Adipocyte (in vitro differentiated cells): ENCODE measurements at regions not wholly inside any gene's neighbourhood (a gene's known extent, or its start where the extent isn't known, plus 50 kb on each side); places are given as distances from the start of the nearest gene placed in this dataset.

Source experiments
- DNase-seq: peaks from one replicate; pipeline ENCODE4 v3.0.0-alpha.2; 2015; ENCODE audit warnings: low read depth
- H3K27me3 ChIP-seq: replicated peaks from 2 replicates; pipeline ENCODE4 v1.7.0; 2013; ENCODE audit warnings: mild to moderate bottlenecking, low read length, moderate library complexity; ENCODE audit not compliant: control insufficient read depth, insufficient read depth
- H3K36me3 ChIP-seq: 2 replicates; pipeline ENCODE4 v1.7.0; 2013; ENCODE audit warnings: low read length, mild to moderate bottlenecking, moderate library complexity; ENCODE audit not compliant: control insufficient read depth, insufficient read depth, severe bottlenecking
- H3K4me1 ChIP-seq: 2 replicates; pipeline ENCODE4 v1.7.0; 2013; ENCODE audit warnings: mild to moderate bottlenecking, low read length, moderate library complexity; ENCODE audit not compliant: control insufficient read depth, insufficient read depth
- H3K4me3 ChIP-seq: 2 replicates; pipeline ENCODE4 v1.7.0; 2013; ENCODE audit warnings: mild to moderate bottlenecking, low read length, moderate library complexity
- H3K9ac ChIP-seq: 2 replicates; pipeline ENCODE4 v1.7.0; 2013; ENCODE audit warnings: mild to moderate bottlenecking, low read length, moderate library complexity
- H3K9me3 ChIP-seq: 2 replicates; pipeline ENCODE4 v1.7.0; 2013; ENCODE audit warnings: mild to moderate bottlenecking, low read length, moderate library complexity; ENCODE audit not compliant: control insufficient read depth

DNA sequence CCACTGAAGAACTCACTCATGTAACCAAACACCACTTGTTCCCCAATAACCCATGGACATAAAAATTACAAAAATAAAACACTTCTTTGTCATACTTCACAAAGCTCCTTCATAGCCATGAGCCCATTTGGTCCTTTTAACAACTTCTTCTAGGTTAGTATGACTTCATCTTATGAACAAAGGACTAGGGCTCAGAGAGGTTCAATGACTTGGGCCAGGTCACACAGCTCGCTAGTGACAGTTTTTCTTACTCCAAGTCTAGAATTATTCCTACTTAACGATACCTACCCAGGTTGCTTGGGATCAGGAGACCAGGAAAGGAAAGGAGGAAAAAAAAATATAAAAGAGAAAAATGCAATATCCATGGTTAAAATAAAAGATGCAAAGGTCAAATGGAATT lies 353.4 kb downstream of the SOX9 start:
- Histone ChIP-seq H3K9ac (no peak overlapping the region), H3K27me3 (no peaks in the 10 kb centered on the region), H3K4me1 (no peaks in the 10 kb centered on the region), H3K4me3 (no peak overlapping the region), H3K36me3 (no peaks in the 10 kb centered on the region), H3K9me3 (peaks cover 7% of the 10 kb centered on the region)
- DNase-seq = no peak

DNA sequence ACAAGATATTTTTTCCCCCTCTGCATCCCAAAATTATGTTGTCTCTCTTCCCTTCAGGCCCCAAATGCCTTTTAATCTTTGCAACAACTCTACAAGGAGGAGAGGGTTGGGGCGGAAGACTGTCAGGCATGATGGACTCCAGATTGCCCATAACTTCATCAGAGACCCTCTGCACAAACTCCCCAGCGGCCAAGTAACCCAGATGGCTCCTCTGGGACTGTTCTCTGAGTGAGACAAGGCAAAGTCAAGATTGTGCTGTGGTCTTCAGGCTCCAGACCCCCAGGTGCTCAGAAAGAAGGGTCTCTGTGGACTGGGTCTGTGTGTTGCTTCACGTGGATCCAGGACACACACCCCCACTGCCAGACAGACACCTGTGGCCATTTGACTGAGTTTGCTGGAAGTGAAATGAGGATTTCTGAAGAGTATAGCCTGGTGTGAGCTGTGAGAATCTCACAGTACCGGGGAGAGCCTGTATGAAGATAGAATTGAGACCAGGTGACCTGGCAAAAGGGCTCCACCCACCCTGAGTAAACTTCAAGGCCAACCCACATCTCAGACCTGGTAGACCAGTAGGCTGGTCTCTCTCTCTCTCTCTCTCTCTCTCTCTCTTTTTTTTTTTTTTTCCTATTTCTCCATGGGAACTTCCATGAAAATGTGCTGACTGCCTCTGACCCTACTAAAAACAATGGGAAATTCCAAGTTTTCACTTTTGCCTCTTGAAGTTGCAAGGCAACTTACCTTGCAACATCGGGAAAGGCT lies 354.1 kb downstream of the SOX9 start:
- no peak overlapping the region for H3K4me3 ChIP-seq
- peaks cover 7% of the 10 kb centered on the region for H3K9me3 ChIP-seq
- no peak for DNase-seq
- H3K9ac ChIP-seq = no peak overlapping the region
- no peaks in the 10 kb centered on the region for H3K4me1 ChIP-seq
- no peaks in the 10 kb centered on the region for H3K27me3 ChIP-seq
- H3K36me3 ChIP-seq = no peaks in the 10 kb centered on the region

DNA sequence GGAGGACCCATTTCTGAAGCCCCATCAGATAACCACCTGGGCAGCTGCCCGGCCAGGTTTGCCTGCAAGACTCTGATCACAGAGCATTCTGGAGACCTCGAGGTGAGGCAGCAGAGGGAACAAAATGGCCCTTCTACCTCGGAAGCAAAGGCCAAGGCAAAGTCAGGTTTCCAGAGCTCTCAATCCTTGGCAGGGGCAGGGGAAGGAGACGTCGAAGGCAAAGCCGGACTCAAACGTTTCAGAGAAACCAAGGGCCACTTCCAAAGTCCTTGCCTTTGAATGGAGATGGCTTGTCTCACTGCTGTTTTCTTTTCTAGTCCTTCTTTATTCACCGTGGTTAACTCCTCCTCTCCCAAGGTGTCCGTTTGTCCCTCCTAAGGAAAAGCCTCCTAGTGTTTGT lies 355.3 kb downstream of the SOX9 start:
- DNase-seq = no peak
- H3K9me3 ChIP-seq = peaks cover 7% of the 10 kb centered on the region
- H3K9ac ChIP-seq = no peak overlapping the region
- no peak overlapping the region for H3K4me3 ChIP-seq
- no peaks in the 10 kb centered on the region for H3K36me3 ChIP-seq
- H3K27me3 ChIP-seq = no peaks in the 10 kb centered on the region
- no peaks in the 10 kb centered on the region for H3K4me1 ChIP-seq

DNA sequence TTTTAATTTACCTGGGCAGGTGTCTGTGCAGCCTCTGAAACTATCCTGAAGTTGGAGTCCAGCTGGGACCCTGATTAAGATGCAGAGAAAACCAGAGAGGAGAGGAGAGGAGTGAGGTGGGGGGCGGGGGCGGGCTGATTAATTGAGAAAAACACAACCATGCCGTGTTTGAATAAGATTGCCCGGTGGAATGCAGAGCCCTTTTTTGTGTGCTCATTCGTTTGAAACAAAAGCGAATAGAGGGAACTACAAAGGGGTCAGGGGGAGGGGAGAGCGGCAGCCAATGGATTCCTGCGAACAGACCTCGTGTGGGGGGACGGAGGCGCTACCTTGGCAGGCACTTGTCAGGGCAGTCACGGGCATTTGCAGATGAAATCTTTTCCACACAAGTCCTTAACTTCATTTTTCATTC lies 355.8 kb downstream of the SOX9 start:
- H3K9ac ChIP-seq = no peak overlapping the region
- no peaks in the 10 kb centered on the region for H3K36me3 ChIP-seq
- peaks cover 7% of the 10 kb centered on the region for H3K9me3 ChIP-seq
- H3K4me3 ChIP-seq = no peak overlapping the region
- H3K4me1 ChIP-seq = no peaks in the 10 kb centered on the region
- no peak for DNase-seq
- no peaks in the 10 kb centered on the region for H3K27me3 ChIP-seq

DNA sequence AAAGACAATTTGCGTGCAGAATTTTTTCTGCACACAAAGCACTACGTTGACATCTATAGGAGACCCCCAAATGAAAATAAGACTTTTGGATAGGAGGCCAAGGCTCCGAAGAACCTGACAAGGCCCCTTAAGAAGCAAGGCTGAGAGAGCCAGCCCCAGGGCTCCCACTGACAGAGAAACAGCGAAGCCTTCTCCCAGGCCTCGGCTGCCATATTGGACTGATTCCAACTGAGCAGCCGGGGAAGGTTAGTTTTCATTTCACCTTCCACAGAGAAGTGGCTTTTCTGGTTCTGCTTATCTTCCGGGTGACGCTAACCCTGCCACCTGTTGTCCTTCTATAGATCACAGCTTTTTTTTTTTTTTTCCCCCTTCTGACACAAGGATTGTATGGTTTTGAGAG lies 356.7 kb downstream of the SOX9 start:
- DNase-seq = no peak
- Histone ChIP-seq H3K9me3 (peaks cover 7% of the 10 kb centered on the region), H3K4me3 (no peak overlapping the region), H3K27me3 (no peaks in the 10 kb centered on the region), H3K36me3 (no peaks in the 10 kb centered on the region), H3K9ac (no peak overlapping the region), H3K4me1 (no peaks in the 10 kb centered on the region)

DNA sequence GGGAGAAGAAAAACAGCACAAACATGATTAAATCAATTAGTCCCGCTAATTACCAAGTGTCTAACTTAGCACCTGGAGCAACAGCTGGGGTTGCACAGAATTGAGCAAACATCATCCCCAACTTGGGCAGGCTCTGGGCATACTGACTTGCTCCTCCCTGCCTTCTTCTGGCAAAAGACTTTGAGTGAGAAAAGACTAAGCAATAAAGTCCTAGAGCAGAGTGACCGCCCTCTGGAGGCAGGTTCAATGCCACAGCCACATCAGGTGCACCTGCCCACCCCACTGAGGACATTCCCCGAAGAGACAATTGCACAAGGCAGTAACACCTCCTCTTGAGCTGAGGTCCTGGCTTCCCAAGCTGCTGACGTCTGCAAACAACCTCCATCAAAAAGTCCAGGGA lies 358.3 kb downstream of the SOX9 start:
- Histone ChIP-seq H3K4me1 (no peaks in the 10 kb centered on the region), H3K36me3 (no peaks in the 10 kb centered on the region), H3K4me3 (no peak overlapping the region), H3K27me3 (no peaks in the 10 kb centered on the region), H3K9me3 (peaks cover 5% of the 10 kb centered on the region), H3K9ac (no peak overlapping the region)
- no peak for DNase-seq

DNA sequence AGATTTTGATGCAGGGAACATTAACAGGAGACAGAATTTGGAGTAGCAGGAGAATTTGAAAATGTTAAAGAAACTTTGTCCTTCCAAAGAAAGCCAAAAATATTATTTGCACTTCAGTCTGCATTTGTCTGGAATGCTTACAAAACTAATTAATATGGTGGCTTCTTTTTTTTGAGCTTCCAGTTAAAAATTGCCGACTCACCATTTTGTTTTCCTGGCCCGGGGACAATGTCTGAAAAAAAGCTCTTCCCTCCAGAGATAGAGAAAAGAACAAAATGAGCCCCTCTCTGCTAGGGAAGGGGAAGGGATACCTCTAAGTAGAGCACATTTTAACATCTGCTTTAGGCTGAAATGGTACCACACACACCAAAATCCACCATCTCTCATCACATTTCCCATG lies 360.8 kb downstream of the SOX9 start:
- Histone ChIP-seq H3K36me3 (no peaks in the 10 kb centered on the region), H3K27me3 (no peaks in the 10 kb centered on the region), H3K4me1 (no peaks in the 10 kb centered on the region), H3K9ac (no peak overlapping the region), H3K4me3 (no peak overlapping the region), H3K9me3 (no peaks in the 10 kb centered on the region)
- no peak for DNase-seq

DNA sequence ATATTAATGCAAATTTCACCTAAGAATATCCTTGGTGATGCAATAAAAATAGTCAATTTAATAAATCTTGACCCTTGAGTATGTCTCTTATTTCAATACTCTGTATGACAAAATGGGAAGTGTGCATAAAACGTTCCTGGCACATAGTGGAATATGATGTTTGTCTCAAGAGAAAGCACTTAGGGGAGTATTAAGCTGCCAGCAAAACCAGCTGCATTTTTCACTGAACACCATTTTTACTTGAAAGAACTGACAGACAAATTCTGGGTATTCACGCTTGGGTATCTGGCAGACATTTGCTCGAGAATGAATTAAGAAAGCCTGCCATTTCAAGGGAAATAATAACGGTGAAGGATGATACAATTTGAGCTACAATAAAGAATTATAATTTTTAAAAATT lies 364.8 kb downstream of the SOX9 start:
- Histone ChIP-seq H3K36me3 (no peaks in the 10 kb centered on the region), H3K9me3 (peaks cover 3% of the 10 kb centered on the region), H3K27me3 (peaks cover 3% of the 10 kb centered on the region), H3K4me1 (no peaks in the 10 kb centered on the region), H3K4me3 (no peak overlapping the region), H3K9ac (no peak overlapping the region)
- no peak for DNase-seq

DNA sequence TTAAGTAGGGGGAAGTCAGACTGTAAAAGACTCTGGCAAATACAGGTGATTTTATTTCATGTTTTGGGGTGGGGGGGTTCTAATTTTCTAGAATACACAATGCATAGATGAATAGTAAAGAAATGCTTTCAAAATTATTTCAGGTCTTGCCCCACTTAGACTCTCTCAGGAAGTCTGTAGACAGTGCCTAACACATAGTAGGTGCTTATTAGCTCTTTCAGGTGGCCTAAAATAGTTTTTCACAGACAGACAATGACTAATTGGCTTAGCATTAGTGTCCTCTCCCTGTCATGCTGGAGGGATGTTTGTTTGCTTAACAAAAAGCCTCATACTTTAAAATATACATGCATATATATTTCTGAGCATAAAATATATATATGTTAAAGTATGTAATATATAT lies 366.0 kb downstream of the SOX9 start:
- no peak for DNase-seq
- peaks cover 6% of the 10 kb centered on the region for H3K9me3 ChIP-seq
- H3K36me3 ChIP-seq = no peaks in the 10 kb centered on the region
- H3K4me3 ChIP-seq = no peak overlapping the region
- H3K27me3 ChIP-seq = peaks cover 3% of the 10 kb centered on the region
- no peaks in the 10 kb centered on the region for H3K4me1 ChIP-seq
- no peak overlapping the region for H3K9ac ChIP-seq

DNA sequence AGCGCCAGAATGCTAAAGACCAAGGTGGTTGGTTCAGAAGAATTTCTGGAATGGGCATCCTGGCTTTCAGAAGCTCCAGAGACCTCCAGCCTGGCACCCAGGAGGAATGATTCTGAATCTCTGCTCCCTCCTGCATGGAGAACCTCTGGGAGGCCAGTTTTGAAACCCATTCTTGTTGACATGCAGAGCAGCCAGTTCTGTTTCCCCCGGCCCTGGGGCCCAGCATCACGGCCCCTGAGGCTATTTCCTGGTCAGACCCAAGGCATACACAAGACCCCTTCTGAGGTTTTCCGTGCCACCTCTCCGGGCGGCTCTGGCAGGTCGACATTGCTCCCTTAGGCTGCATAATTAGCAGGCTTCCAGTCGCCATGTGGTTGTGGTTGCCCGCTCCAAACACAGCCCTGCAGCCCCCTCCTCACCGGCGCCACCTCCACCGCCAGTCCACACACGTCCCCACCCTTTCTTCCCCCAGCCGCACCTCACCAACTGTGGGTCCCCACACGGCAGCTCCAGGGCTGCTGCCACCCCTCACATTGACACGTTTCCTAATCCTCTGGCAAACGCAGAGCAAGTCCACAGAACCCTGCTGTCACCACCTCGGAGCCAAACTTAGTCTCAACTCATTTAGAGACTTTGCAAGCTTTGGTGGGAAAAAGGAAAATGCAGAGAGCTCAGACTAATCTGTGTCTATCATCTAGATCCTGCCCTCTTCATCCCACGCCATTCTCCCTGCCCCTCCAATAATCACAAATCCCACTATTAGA lies 367.1 kb downstream of the SOX9 start:
- H3K9me3 ChIP-seq = peaks cover 6% of the 10 kb centered on the region
- no peak overlapping the region for H3K4me3 ChIP-seq
- no peaks in the 10 kb centered on the region for H3K4me1 ChIP-seq
- DNase-seq = no peak
- H3K9ac ChIP-seq = no peak overlapping the region
- H3K36me3 ChIP-seq = no peaks in the 10 kb centered on the region
- peaks cover 3% of the 10 kb centered on the region for H3K27me3 ChIP-seq

DNA sequence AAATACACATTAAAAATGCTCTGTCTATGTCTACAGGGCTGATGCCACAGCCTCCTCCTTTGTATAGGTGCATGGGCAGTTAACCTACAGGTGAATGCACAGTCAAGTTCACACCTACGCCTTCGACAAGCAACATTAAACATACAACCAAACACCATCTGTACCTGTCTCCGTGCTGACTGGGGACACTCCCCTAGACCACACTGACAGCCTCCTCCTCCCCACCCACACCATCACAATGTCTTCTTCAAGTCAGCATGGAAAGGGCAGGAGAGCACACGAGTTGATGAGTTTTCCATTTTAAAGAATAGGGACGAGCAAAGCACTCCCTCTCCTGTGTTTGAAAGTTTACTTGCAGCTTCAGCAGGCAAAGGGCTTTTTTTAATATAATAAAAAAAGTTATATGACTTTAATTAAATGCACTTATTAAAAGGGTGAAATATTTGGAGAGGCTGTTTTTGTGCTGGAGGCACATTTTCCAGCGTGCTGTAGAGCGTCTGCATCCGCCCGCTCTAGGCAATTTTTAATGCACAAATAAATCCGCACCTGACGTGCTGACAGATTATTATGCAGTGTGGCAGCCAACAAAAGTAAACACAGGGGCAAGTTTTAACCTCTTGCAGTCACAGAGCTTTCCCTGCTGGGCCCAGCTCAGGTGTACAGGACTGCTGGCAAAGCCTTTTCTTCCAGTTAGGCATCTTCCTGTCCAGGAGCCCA lies 367.9 kb downstream of the SOX9 start:
- no peak overlapping the region for H3K9ac ChIP-seq
- peaks cover 6% of the 10 kb centered on the region for H3K9me3 ChIP-seq
- H3K36me3 ChIP-seq = no peaks in the 10 kb centered on the region
- H3K27me3 ChIP-seq = peaks cover 3% of the 10 kb centered on the region
- H3K4me3 ChIP-seq = no peak overlapping the region
- H3K4me1 ChIP-seq = no peaks in the 10 kb centered on the region
- no peak for DNase-seq
